Activated naive CD8-positive, alpha-beta T cell treated with anti-CD3 and anti-CD28 coated beads, Interleukin-2, amount 10 ng/mL, durations not matched to agents 7 days and 5 days (primary cell): ENCODE measurements at regions not wholly inside any gene's neighbourhood (a gene's known extent, or its start where the extent isn't known, plus 50 kb on each side); places are given as distances from the start of the nearest gene placed in this dataset.

ENCODE experiments used
- ATAC-seq: fragments of 150-1000 bp; cut with Tn5 transposase; one replicate; pipeline ENCODE4 v1.10.0; 2021; ENCODE audit warnings: low read depth, moderate library complexity
- POLR2A ChIA-PET: fragments of 350-600 bp; sonication (Branson Sonifier 250); formaldehyde crosslinking; loops from one replicate; lab custom pipeline; 2021; ENCODE audit warnings: antibody characterized with exemption; lab: Charles Lee
- DNase-seq: peaks from one replicate; pipeline ENCODE4 v3.0.0; 2021
- H3K27ac Mint-ChIP-seq: one replicate; pipeline ENCODE4 v1.8.0; 2022; ENCODE audit warnings: mild to moderate bottlenecking, mixed read lengths
- H3K27me3 Mint-ChIP-seq: one replicate; pipeline ENCODE4 v1.8.0; 2022; ENCODE audit warnings: mild to moderate bottlenecking, moderate library complexity, mixed read lengths
- H3K36me3 Mint-ChIP-seq: one replicate; pipeline ENCODE4 v1.8.0; 2021; ENCODE audit warnings: mild to moderate bottlenecking, mixed read lengths
- H3K4me1 Mint-ChIP-seq: one replicate; pipeline ENCODE4 v1.8.0; 2021; ENCODE audit warnings: mixed read lengths
- H3K4me3 Mint-ChIP-seq: one replicate; pipeline ENCODE4 v1.8.0; 2022; ENCODE audit warnings: mild to moderate bottlenecking, moderate library complexity, mixed read lengths
- H3K9me3 Mint-ChIP-seq: one replicate; pipeline ENCODE4 v1.8.0; 2021; ENCODE audit warnings: mixed read lengths

- POLR2A ChIA-PET: no interaction called here
- no peak for ATAC-seq
- no peak overlapping the region for H3K27ac Mint-ChIP-seq
- H3K9me3 Mint-ChIP-seq: no peaks in the 10 kb centered on the region
- H3K27me3 Mint-ChIP-seq: peaks cover 25% of the 10 kb centered on the region
- H3K36me3 Mint-ChIP-seq: no peaks in the 10 kb centered on the region
- no peaks in the 10 kb centered on the region for H3K4me1 Mint-ChIP-seq
- H3K4me3 Mint-ChIP-seq: no peak overlapping the region
- no peak for DNase-seq
Measured at GRCh38 chr15:70172566-70173225, 75.0 kb upstream of the TLE3 start.

GRCh38 chr15:70172124-70172523, 74.4 kb upstream of the TLE3 start:
- DNase-seq (no peak), ATAC-seq (no peak)
- Mint-ChIP-seq H3K27ac (no peak overlapping the region), H3K4me3 (no peak overlapping the region), H3K4me1 (no peaks in the 10 kb centered on the region), H3K27me3 (peaks cover 25% of the 10 kb centered on the region), H3K36me3 (no peaks in the 10 kb centered on the region), H3K9me3 (no peaks in the 10 kb centered on the region)
- POLR2A ChIA-PET: no interaction called here

GRCh38 chr15:70171256-70171886, 73.7 kb upstream of the TLE3 start:
- POLR2A ChIA-PET: no interaction called here
- H3K9me3 Mint-ChIP-seq: no peaks in the 10 kb centered on the region
- no peak overlapping the region for H3K27ac Mint-ChIP-seq
- H3K4me1 Mint-ChIP-seq: no peaks in the 10 kb centered on the region
- no peaks in the 10 kb centered on the region for H3K36me3 Mint-ChIP-seq
- ATAC-seq (no peak), DNase-seq (no peak)
- no peak overlapping the region for H3K4me3 Mint-ChIP-seq
- peaks cover 22% of the 10 kb centered on the region for H3K27me3 Mint-ChIP-seq

- H3K4me1 Mint-ChIP-seq: no peaks in the 10 kb centered on the region
- H3K27ac Mint-ChIP-seq: no peak overlapping the region
- H3K27me3 Mint-ChIP-seq: peaks cover 18% of the 10 kb centered on the region
- no peak overlapping the region for H3K4me3 Mint-ChIP-seq
- ATAC-seq: no peak
- no peaks in the 10 kb centered on the region for H3K36me3 Mint-ChIP-seq
- H3K9me3 Mint-ChIP-seq: no peaks in the 10 kb centered on the region
- POLR2A ChIA-PET: no interaction called here
- DNase-seq: no peak
Measured at GRCh38 chr15:70170096-70170699, 72.5 kb upstream of the TLE3 start.

GRCh38 chr15:70169147-70169546, 71.4 kb upstream of the TLE3 start:
- POLR2A ChIA-PET: no interaction called here
- no peak overlapping the region for H3K4me3 Mint-ChIP-seq
- no peaks in the 10 kb centered on the region for H3K36me3 Mint-ChIP-seq
- no peaks in the 10 kb centered on the region for H3K4me1 Mint-ChIP-seq
- H3K27ac Mint-ChIP-seq: no peak overlapping the region
- no peak for DNase-seq
- H3K9me3 Mint-ChIP-seq: no peaks in the 10 kb centered on the region
- no peak for ATAC-seq
- peaks cover 16% of the 10 kb centered on the region for H3K27me3 Mint-ChIP-seq

GRCh38 chr15:70167155-70167554, 69.4 kb upstream of the TLE3 start:
- H3K4me3 Mint-ChIP-seq: no peak overlapping the region
- no peak for ATAC-seq

GRCh38 chr15:70166506-70167087, 68.9 kb upstream of the TLE3 start:
- DNase-seq: no peak
- Mint-ChIP-seq H3K9me3 (no peaks in the 10 kb centered on the region), H3K36me3 (no peaks in the 10 kb centered on the region), H3K27me3 (peaks cover 8% of the 10 kb centered on the region), H3K4me1 (no peaks in the 10 kb centered on the region), H3K4me3 (no peak overlapping the region), H3K27ac (no peak overlapping the region)
- ATAC-seq: no peak
- POLR2A ChIA-PET: no interaction called here

More at GRCh38 chr15:70167155-70167554, 69.4 kb upstream of the TLE3 start:
- H3K36me3 Mint-ChIP-seq: no peaks in the 10 kb centered on the region
- H3K27me3 Mint-ChIP-seq: peaks cover 5% of the 10 kb centered on the region
- POLR2A ChIA-PET: no interaction called here
- H3K4me1 Mint-ChIP-seq: no peaks in the 10 kb centered on the region
- DNase-seq: no peak
- H3K27ac Mint-ChIP-seq: no peak overlapping the region
- H3K9me3 Mint-ChIP-seq: no peaks in the 10 kb centered on the region

- no peak for ATAC-seq
- Mint-ChIP-seq H3K4me1 (no peaks in the 10 kb centered on the region), H3K9me3 (no peaks in the 10 kb centered on the region), H3K27me3 (peaks cover 5% of the 10 kb centered on the region), H3K36me3 (no peaks in the 10 kb centered on the region), H3K27ac (no peak overlapping the region), H3K4me3 (no peak overlapping the region)
- DNase-seq: no peak
- POLR2A ChIA-PET: no interaction called here
Measured at GRCh38 chr15:70165716-70166284, 68.1 kb upstream of the TLE3 start.

GRCh38 chr15:70164910-70165715, 67.4 kb upstream of the TLE3 start:
- H3K36me3 Mint-ChIP-seq: no peaks in the 10 kb centered on the region
- peaks cover 5% of the 10 kb centered on the region for H3K27me3 Mint-ChIP-seq
- H3K9me3 Mint-ChIP-seq: no peaks in the 10 kb centered on the region
- no peaks in the 10 kb centered on the region for H3K4me1 Mint-ChIP-seq
- POLR2A ChIA-PET: no interaction called here
- DNase-seq (no peak), ATAC-seq (no peak)
- no peak overlapping the region for H3K27ac Mint-ChIP-seq
- H3K4me3 Mint-ChIP-seq: no peak overlapping the region

GRCh38 chr15:70164156-70164900, 66.6 kb upstream of the TLE3 start:
- H3K9me3 Mint-ChIP-seq: no peaks in the 10 kb centered on the region
- no peak for ATAC-seq
- H3K27me3 Mint-ChIP-seq: peaks cover 8% of the 10 kb centered on the region
- peaks cover 4% of the 10 kb centered on the region for H3K4me1 Mint-ChIP-seq
- H3K36me3 Mint-ChIP-seq: no peaks in the 10 kb centered on the region
- no peak for DNase-seq
- H3K27ac Mint-ChIP-seq: no peak overlapping the region
- POLR2A ChIA-PET: no interaction called here
- no peak overlapping the region for H3K4me3 Mint-ChIP-seq

- no peak overlapping the region for H3K4me3 Mint-ChIP-seq
- peaks cover 11% of the 10 kb centered on the region for H3K27me3 Mint-ChIP-seq
- no peaks in the 10 kb centered on the region for H3K9me3 Mint-ChIP-seq
- no peak overlapping the region for H3K27ac Mint-ChIP-seq
- no peaks in the 10 kb centered on the region for H3K36me3 Mint-ChIP-seq
- ATAC-seq: no peak
- peaks cover 4% of the 10 kb centered on the region for H3K4me1 Mint-ChIP-seq
- POLR2A ChIA-PET: no interaction called here
- no peak for DNase-seq
Measured at GRCh38 chr15:70160803-70161565, 63.3 kb upstream of the TLE3 start.

- Mint-ChIP-seq H3K27ac (no peak overlapping the region), H3K27me3 (peaks cover 14% of the 10 kb centered on the region), H3K36me3 (no peaks in the 10 kb centered on the region), H3K4me1 (peaks cover 4% of the 10 kb centered on the region), H3K4me3 (no peak overlapping the region), H3K9me3 (no peaks in the 10 kb centered on the region)
- POLR2A ChIA-PET: no interaction called here
- ATAC-seq (no peak), DNase-seq (no peak)
Measured at GRCh38 chr15:70160267-70160666, 62.5 kb upstream of the TLE3 start.
